AG09319 (cell line): ENCODE measurements at regions not wholly inside any gene's neighbourhood (a gene's known extent, or its start where the extent isn't known, plus 50 kb on each side); places are given as distances from the start of the nearest gene placed in this dataset.

Source experiments
- DNase-seq: peaks from one replicate; pipeline ENCODE4 v3.0.0-alpha.2; 2010; ENCODE audit warnings: low read depth; ENCODE audit errors: extremely low read depth
- CTCF ChIP-seq: IDR thresholded peaks from 2 replicates; pipeline ENCODE4 v1.5.1; 2011; ENCODE audit warnings: low read depth, mild to moderate bottlenecking, inconsistent platforms, low read length, moderate library complexity

DNA sequence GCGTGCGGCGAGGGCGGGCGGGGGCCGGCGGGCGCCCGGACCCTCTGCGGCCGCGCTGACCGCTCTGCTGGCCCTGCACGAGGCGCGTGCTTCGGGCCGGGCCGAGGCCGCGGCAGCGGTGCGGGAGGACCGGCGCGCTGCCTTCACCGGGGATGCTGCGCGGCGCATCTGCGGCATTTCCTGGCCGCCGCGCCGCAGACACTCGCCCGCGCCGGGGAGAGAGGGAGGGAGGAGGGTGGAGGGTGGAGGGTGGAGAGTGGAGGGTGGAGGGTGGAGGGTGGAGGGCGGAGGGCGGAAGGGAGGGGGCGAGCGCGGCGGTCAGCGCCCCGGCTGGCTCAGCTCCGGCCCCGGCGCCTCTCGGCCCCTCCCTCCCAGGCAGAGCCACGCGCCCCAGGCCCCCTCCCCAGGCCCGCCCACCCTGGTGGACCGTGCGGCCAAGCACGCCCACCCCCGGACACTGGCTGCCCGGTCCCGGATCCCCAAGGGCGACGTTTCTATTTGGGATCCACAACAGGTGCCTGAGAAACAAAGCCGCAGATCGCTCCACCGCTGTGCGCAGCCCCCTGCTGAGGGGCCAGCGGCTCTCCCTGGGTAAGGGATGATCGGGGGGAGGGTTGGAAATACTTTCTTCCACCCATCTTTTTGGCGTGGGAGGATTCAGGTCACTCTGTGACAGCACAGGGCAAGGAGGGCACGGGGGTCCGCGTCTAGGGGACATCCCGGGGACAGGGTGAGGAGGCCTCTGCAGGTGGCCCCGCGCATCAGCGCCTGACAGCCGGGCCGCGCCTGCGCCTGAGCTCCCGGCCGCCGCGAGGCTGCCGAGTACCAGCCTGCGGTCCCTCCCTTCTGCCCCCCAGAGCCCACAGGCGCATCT lies 111.2 kb upstream of the BEND6 start:
- peak; percentile 55 for TF ChIP-seq CTCF
- no peak for DNase-seq

DNA sequence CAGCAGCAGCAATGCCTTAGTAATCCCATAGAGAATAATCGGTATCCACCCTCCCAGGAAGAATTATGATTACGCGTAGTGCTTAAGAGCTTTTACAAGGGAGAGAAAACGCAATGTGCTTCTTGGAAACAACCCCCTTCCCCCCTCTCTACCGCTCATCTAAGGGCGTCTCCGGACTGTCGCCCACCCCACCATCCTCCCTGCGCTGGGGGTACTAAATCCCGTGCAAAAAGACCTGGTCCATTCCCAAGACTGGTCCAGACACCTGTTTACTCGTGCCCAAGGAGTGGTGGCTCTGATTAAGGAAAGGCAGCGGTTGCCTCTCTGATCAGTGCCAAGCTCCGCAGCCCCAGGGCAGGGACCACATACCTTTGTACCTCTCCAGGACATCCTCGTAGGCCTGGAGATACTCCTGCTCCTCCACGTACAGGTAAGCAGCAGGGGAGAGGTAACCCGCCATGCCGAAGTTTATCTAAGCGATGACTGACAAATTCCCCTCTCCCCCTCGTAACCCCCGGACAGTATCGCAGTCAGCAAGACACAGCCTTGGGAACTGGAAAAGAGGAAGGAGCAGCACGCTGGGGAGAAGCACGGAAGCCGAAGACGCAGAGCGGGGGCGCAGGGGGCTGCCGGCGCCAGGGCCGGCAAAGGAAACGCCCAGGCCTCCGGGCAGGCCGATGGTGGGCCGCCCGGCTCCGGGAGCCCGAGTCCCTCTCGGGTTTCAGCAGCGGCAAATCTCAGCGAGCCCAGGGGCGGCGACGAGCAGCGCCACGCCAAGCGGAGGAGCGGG lies 112.0 kb upstream of the BEND6 start:
- TF ChIP-seq CTCF, result no peak
- no peak for DNase-seq

DNA sequence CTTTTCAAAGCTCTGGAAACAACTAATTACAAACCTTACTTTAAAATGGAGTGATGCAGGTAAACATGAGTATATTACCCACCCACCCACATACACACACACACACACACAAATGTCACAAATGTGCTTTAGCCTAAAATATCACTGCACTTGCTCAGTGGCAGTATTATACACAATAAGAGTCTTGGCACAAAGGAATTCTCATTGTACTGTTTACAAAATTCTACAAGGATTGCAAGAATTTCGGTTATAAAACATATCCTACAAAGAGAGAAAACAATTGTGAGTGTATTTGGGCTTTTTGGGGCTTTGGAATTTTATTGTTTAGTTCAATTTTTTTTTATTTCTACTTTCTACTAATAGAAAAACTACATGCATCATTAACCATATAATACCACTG lies 113.2 kb upstream of the BEND6 start:
- DNase-seq, result no peak
- no peak for TF ChIP-seq CTCF

DNA sequence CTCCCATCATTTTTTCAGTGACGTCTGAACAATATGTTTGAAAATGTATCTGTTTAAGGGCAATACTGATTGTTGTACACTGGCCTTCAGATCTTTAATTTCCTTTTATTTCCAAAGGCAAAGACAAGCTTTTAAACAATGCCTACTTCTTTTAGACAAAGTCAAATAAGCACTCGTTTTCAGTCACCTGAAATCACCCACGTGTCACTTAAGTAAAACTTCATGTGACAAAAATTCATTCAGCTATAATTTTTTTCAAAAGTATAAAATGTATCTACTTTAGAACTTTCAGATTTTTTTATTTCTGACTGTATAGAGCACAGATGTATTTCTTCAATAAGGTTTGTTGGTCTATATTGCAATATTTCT lies 113.5 kb upstream of the BEND6 start:
- no peak for TF ChIP-seq CTCF

DNA sequence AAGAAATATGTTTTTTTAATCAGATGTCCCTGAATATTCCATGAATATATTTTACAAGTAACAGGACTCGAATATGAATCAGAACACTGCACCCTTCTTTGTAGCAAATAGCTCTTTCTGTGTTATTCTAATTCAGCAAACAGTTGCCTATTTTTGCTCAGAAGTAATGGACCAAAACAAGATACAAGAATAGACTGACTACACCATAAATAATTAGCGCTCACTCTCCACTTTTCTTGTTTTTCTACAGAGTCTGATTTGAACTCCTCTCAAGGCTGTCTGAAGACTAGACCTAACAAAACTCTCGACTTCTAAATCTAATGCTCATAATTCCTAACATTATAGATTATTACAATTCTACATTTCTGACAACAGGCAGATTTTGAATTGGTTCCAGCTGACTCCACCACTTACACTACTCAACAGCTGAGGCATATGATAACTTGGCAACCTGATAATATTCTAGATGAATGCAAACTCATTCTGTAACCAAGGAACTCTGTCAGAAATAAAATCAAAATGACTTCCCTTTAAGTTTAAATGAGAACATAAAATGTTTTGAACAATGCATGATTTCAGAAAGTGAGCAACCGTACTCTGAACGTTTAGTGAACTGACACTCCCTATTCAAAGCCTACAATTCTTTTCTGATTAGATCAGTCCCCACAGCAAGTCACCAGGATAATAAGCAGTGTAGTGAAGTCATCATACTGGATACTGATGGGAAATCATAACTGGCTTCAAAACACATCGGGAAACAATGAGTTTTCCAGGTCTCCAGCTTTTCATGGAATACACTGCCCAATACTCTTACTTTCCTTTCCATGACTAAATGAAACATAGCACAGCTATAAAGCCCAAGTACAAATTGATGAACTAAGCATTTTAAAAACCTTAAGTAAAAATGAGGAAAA lies 114.2 kb upstream of the BEND6 start:
- DNase-seq, result no peak
- no peak for TF ChIP-seq CTCF

More for the DNA sequence above, 113.5 kb upstream of the BEND6 start:
- no peak for DNase-seq

DNA sequence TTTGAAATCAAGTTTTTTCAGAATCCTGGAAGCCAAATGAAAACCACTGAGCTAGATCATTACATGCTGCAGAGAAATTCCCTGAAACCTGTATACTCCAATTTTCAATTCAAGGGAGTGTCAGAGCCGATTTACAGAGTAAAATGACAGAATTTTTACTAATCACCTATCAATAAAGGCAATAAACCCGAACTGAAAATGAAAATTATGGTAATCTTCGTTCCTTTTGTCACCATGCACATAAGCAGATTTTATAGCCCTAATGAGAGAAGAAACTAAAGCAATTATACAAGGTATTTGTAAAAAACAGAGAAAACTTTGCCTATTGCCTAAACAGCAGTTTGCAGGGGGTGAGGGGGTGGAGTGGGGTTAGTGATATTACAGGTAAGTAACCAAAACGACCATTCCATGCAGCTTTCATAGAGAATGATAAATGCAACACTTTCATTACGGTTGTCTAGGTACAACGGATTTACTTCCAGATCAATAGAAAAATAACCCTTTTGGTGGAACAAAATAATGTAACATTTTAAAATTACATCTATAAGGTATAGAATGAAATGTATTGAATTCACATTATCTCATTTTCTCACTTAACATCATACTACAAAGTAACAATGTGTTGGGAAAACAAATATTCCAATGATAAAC lies 115.2 kb upstream of the BEND6 start:
- DNase-seq, result no peak
- TF ChIP-seq CTCF, result no peak
